Body of pancreas (tissue), 4 donors: ENCODE measurements at regions not wholly inside any gene's neighbourhood (a gene's known extent, or its start where the extent isn't known, plus 50 kb on each side); places are given as distances from the start of the nearest gene placed in this dataset.

Experiments
- CTCF ChIP-seq, 7 experiments: fragments of 450-650 bp in 4 of 7; fragments of 200-600 bp in 3 of 7; sonication (generic) in 3 of 7; IDR thresholded peaks; one replicate each; pipeline ENCODE4 v1.5.1; 2016 to 2019; ENCODE audit warnings: antibody characterized with exemption in 7 of 7
- POLR2A ChIP-seq, 3 donors: fragments of 450-650 bp; IDR thresholded peaks; one replicate each; pipeline ENCODE4 v1.6.1; 2016; ENCODE audit warnings: antibody characterized with exemption in 3 of 3, mild to moderate bottlenecking in 2 of 3

- TF ChIP-seq CTCF (IDR thresholded peaks at IDR 0.05) = peak in 1 of 7 experiments; percentile 5
- peak in 2 of 3 donors; percentile 25 to 37 for TF ChIP-seq POLR2A (IDR thresholded peaks at IDR 0.05)
Measured at GRCh38 chr6:167676000-167676665, 150.6 kb upstream of the AFDN start.
